A549 (cell line): ENCODE measurements at regions not wholly inside any gene's neighbourhood (a gene's known extent, or its start where the extent isn't known, plus 50 kb on each side); places are given as distances from the start of the nearest gene placed in this dataset.

Experiments
- ATAC-seq, 2 experiments: fragments of 200-7000 bp in 1 of 2; fragments of >200 bp in 1 of 2; cut with Nextera tagmentation in 1 of 2; cut with Tn5 transposase in 1 of 2; 3 replicates each; pipeline versions ENCODE4 v1.8.0 to v1.9.1; 2018 to 2020; ENCODE audit warnings: mild to moderate bottlenecking in 1 of 2, moderate library complexity in 1 of 2
- CTCF ChIA-PET: fragments of 300-600 bp; sonication (Branson Sonifier 250); formaldehyde crosslinking; extraction: SDS; loops from one replicate; lab custom pipeline; 2021; ENCODE audit warnings: antibody characterized with exemption, inconsistent platforms; lab: Yijun Ruan, JAX
- POLR2A ChIA-PET: fragments of 350-600 bp; formaldehyde crosslinking; extraction: SDS; loops from one replicate; lab custom pipeline; 2021; ENCODE audit warnings: antibody characterized with exemption, inconsistent platforms; lab: Yijun Ruan, JAX
- DNase-seq, 2 experiments: peaks; one replicate each; pipeline versions ENCODE4 v3.0.0 to v3.0.0-alpha.2; 2011 to 2016; ENCODE audit warnings: low read depth in 1 of 2, low spot score in 1 of 2
- FAIRE-seq: peaks from 2 replicates; lab custom pipeline; 2011; peaks lifted over from hg19 to GRCh38; lab: Jason Lieb, UNC
- H3K27ac ChIP-seq, 2 experiments: fragments of >200 bp; sonication (Bioruptor Twin); formaldehyde crosslinking; 3 replicates each; pipeline ENCODE4 v1.5.1; 2016 to 2017
- H3K4me1 ChIP-seq: fragments of >200 bp; sonication (Bioruptor Twin); formaldehyde crosslinking; 3 replicates; pipeline ENCODE4 v1.6.1; 2016
- H3K4me2 ChIP-seq: fragments of >200 bp; sonication (Bioruptor Twin); formaldehyde crosslinking; 3 replicates; pipeline ENCODE4 v1.6.1; 2016
- H3K4me3 ChIP-seq: fragments of >200 bp; sonication (Bioruptor Twin); formaldehyde crosslinking; 3 replicates; pipeline ENCODE4 v1.5.1; 2016
- H3K9me3 ChIP-seq: fragments of >200 bp; sonication (Bioruptor Twin); formaldehyde crosslinking; 3 replicates; pipeline ENCODE4 v1.6.1; 2016
- BCL3 ChIP-seq: fragments of >200 bp; sonication (Bioruptor Twin); formaldehyde crosslinking; IDR thresholded peaks from 3 replicates; pipeline ENCODE4 v1.6.1; 2016
- BHLHE40 ChIP-seq: IDR thresholded peaks from 2 replicates; pipeline ENCODE4 v1.6.1; 2012; ENCODE audit warnings: low read depth, low read length, inconsistent platforms
- CBX2 ChIP-seq: fragments of 200-600 bp; sonication (generic); IDR thresholded peaks from 2 replicates; pipeline ENCODE4 v1.6.1; 2016; ENCODE audit warnings: low read depth, mild to moderate bottlenecking, borderline replicate concordance
- CBX8 ChIP-seq: fragments of 200-600 bp; sonication (generic); IDR thresholded peaks from 2 replicates; pipeline ENCODE4 v1.6.1; 2016
- CHD2 ChIP-seq: fragments of 150-350 bp; IDR thresholded peaks from 2 replicates; pipeline ENCODE4 v1.6.1; 2014; ENCODE audit warnings: low read length; ENCODE audit not compliant: partially characterized antibody
- EHMT2 ChIP-seq: fragments of 200-600 bp; sonication (generic); IDR thresholded peaks from 2 replicates; pipeline ENCODE4 v1.6.1; 2016; ENCODE audit warnings: antibody characterized with exemption, low read depth, mild to moderate bottlenecking, moderate library complexity
- ESRRA ChIP-seq: fragments of 150-350 bp; IDR thresholded peaks from 2 replicates; pipeline ENCODE4 v1.6.1; 2014; ENCODE audit warnings: mild to moderate bottlenecking, low read length, borderline replicate concordance
- FOSB ChIP-seq: fragments of 250-450 bp; sonication (Bioruptor Pico); IDR thresholded peaks from 2 replicates; pipeline ENCODE4 v1.5.0; 2020; ENCODE audit warnings: mild to moderate bottlenecking, moderate library complexity
- FOSL2 ChIP-seq, 2 experiments: fragments of 450-650 bp in 1 of 2; fragments of >200 bp in 1 of 2; sonication (Bioruptor Twin) in 1 of 2; formaldehyde crosslinking; IDR thresholded peaks; 2 replicates each; pipeline versions ENCODE4 v1.5.0 to v1.6.1; 2016 to 2020; ENCODE audit warnings: mild to moderate bottlenecking in 1 of 2, moderate library complexity in 1 of 2
- FOXS1 ChIP-seq: fragments of 250-450 bp; sonication (Bioruptor Pico); IDR thresholded peaks from 2 replicates; pipeline ENCODE4 v1.5.0; 2020; ENCODE audit warnings: mild to moderate bottlenecking, moderate library complexity
- GATA3 ChIP-seq: IDR thresholded peaks from 2 replicates; pipeline ENCODE4 v1.6.1; 2012; ENCODE audit warnings: borderline replicate concordance
- HES2 ChIP-seq: fragments of >200 bp; sonication (Bioruptor Twin); formaldehyde crosslinking; IDR thresholded peaks from 2 replicates; pipeline ENCODE4 v1.6.1; 2016
- HEYL ChIP-seq: fragments of 250-450 bp; sonication (Bioruptor Pico); IDR thresholded peaks from 2 replicates; pipeline ENCODE4 v1.8.0; 2021; ENCODE audit warnings: mild to moderate bottlenecking, moderate library complexity
- HOXB13 ChIP-seq: fragments of 250-450 bp; sonication (Bioruptor Pico); IDR thresholded peaks from 2 replicates; pipeline ENCODE4 v1.5.0; 2020; ENCODE audit warnings: low read depth, mild to moderate bottlenecking, moderate library complexity
- HOXB5 ChIP-seq: fragments of 250-450 bp; sonication (Bioruptor Pico); IDR thresholded peaks from 2 replicates; pipeline ENCODE4 v1.5.0; 2020; ENCODE audit warnings: mild to moderate bottlenecking, moderate library complexity
- JUN ChIP-seq, 2 experiments: fragments of >200 bp; sonication (Bioruptor Twin); formaldehyde crosslinking; IDR thresholded peaks; 2 replicates in 1 of 2; 3 replicates in 1 of 2; pipeline ENCODE4 v1.6.1; 2016 to 2017
- JUNB ChIP-seq: fragments of >200 bp; sonication (Bioruptor Twin); formaldehyde crosslinking; IDR thresholded peaks from 2 replicates; pipeline ENCODE4 v1.6.1; 2016
- KDM1A ChIP-seq: fragments of 200-600 bp; sonication (generic); IDR thresholded peaks from 2 replicates; pipeline ENCODE4 v1.6.1; 2016; ENCODE audit warnings: low read depth, mild to moderate bottlenecking
- MAFK ChIP-seq: fragments of 450-650 bp; IDR thresholded peaks from 2 replicates; pipeline ENCODE4 v1.6.1; 2014; ENCODE audit not compliant: partially characterized antibody
- MYC ChIP-seq: IDR thresholded peaks from 2 replicates; pipeline ENCODE4 v1.6.1; 2012; ENCODE audit warnings: mild to moderate bottlenecking, inconsistent platforms, low read length, improper control_type of control experiment, borderline replicate concordance
- NFE2L2 ChIP-seq: fragments of 150-350 bp; conservative IDR thresholded peaks from 2 replicates; pipeline ENCODE4 v1.6.1; 2014; ENCODE audit warnings: low read length
- PHF8 ChIP-seq: fragments of 200-600 bp; sonication (generic); IDR thresholded peaks from 2 replicates; pipeline ENCODE4 v1.6.1; 2016; ENCODE audit warnings: low read depth, mild to moderate bottlenecking, antibody characterized with exemption, moderate library complexity, borderline replicate concordance
- POLR2A ChIP-seq: IDR thresholded peaks from 2 replicates; pipeline ENCODE4 v1.6.1; 2012; ENCODE audit warnings: mild to moderate bottlenecking, low read length
- POLR2AphosphoS2 ChIP-seq: conservative IDR thresholded peaks from 2 replicates; pipeline ENCODE4 v1.6.1; 2012; ENCODE audit warnings: low read length, improper control_type of control experiment, inconsistent platforms
- RAD21 ChIP-seq, 2 experiments: fragments of >200 bp in 1 of 2; sonication (Bioruptor Twin) in 1 of 2; formaldehyde crosslinking in 1 of 2; IDR thresholded peaks in 1 of 2; conservative IDR thresholded peaks in 1 of 2; 2 replicates in 1 of 2; 3 replicates in 1 of 2; pipeline ENCODE4 v1.6.1; 2012 to 2018; ENCODE audit warnings: inconsistent platforms in 1 of 2
- RARB ChIP-seq: fragments of 250-450 bp; sonication (Bioruptor Pico); IDR thresholded peaks from 2 replicates; pipeline ENCODE4 v1.8.0; 2021; ENCODE audit warnings: mild to moderate bottlenecking, moderate library complexity
- RCOR1 ChIP-seq: fragments of 150-350 bp; IDR thresholded peaks from 2 replicates; pipeline ENCODE4 v1.6.1; 2014; ENCODE audit warnings: antibody characterized with exemption, low read length, low read depth
- RFX5 ChIP-seq: fragments of 450-650 bp; IDR thresholded peaks from 2 replicates; pipeline ENCODE4 v1.7.1; 2014; ENCODE audit warnings: antibody characterized with exemption, mild to moderate bottlenecking, moderate library complexity
- TFCP2L1 ChIP-seq: fragments of 250-450 bp; sonication (Bioruptor Pico); IDR thresholded peaks from 2 replicates; pipeline ENCODE4 v1.5.0; 2021; ENCODE audit warnings: mild to moderate bottlenecking
- TP53 ChIP-seq: fragments of 250-450 bp; sonication (Bioruptor Pico); IDR thresholded peaks from 2 replicates; pipeline ENCODE4 v1.5.0; 2021; ENCODE audit warnings: mild to moderate bottlenecking, moderate library complexity
- ZC3H11A ChIP-seq: fragments of 450-650 bp; IDR thresholded peaks from 2 replicates; pipeline ENCODE4 v1.6.1; 2014; ENCODE audit warnings: antibody characterized with exemption, mild to moderate bottlenecking
- ZFP36 ChIP-seq: fragments of 450-650 bp; IDR thresholded peaks from 2 replicates; pipeline ENCODE4 v1.6.1; 2014; ENCODE audit warnings: borderline replicate concordance; ENCODE audit not compliant: partially characterized antibody
- ZNF302 ChIP-seq: fragments of 250-450 bp; sonication (Bioruptor Pico); IDR thresholded peaks from 2 replicates; pipeline ENCODE4 v1.9.0; 2021; ENCODE audit warnings: inconsistent platforms, mild to moderate bottlenecking, moderate library complexity
- ZSCAN20 ChIP-seq: fragments of 250-450 bp; sonication (Bioruptor Pico); IDR thresholded peaks from 2 replicates; pipeline ENCODE4 v1.8.0; 2022; ENCODE audit warnings: mild to moderate bottlenecking, moderate library complexity
- WGBS: methylation state at CpG from one replicate; pipeline ENCODE4 v1.1.6; 2017; ENCODE audit errors: missing lambda C conversion rate; 5-methylcytosine and 5-hydroxymethylcytosine counted together
- TF ChIP-seq, protein P1 (sequence below): fragments of 200-600 bp; sonication (generic); IDR thresholded peaks from 2 replicates; pipeline ENCODE4 v1.6.1; 2016; ENCODE audit warnings: antibody characterized with exemption, mild to moderate bottlenecking, moderate library complexity
- TF ChIP-seq, protein P2 (sequence below): fragments of 150-350 bp; IDR thresholded peaks from 2 replicates; pipeline ENCODE4 v1.6.1; 2014; ENCODE audit warnings: low read depth, mild to moderate bottlenecking, low read length

DNA sequence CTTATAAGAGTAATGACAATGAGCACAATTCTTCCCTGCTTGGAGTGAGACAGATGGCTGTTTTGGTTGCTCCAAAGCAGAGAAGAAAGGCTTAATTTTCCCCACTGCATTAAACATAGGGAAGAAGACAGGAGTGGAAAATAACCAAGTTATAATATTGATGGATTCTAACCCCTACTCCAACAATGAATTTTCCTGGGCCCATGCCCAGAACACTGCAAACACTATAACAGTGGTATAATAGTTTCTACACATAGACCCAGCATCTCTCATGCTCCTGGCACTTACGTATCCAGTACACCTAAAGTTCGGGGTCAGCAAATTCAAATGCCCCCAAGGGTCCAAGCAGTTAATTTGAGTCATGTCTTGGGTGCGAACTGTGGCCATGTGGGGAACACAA is 613.4 kb downstream of the PLCL1 start:
- Histone ChIP-seq H3K9me3 (no peaks in the 10 kb centered on the region), H3K27ac (no peak overlapping the region), H3K4me2 (no peak overlapping the region), H3K4me3 (no peak overlapping the region), H3K4me1 (no peaks in the 10 kb centered on the region)
- WGBS: 11% methylated on average over 3 of the region's 3 CpGs
- DNase-seq (no peak), ATAC-seq (no peak), FAIRE-seq (no peak)
- ChIA-PET POLR2A (no interaction called here), CTCF (no interaction called here)
- TF ChIP-seq MYC: no peak
- TF ChIP-seq TFCP2L1 (CRISPR knock-in tag): no peak
- no peak for TF ChIP-seq ZC3H11A
- no peak for TF ChIP-seq TP53 (CRISPR knock-in tag)
- TF ChIP-seq NFE2L2: no peak
- no peak for TF ChIP-seq HOXB13 (CRISPR knock-in tag)
- TF ChIP-seq CHD2: no peak
- TF ChIP-seq GATA3: no peak
- TF ChIP-seq HES2: no peak
- no peak for TF ChIP-seq FOSL2 (IDR thresholded peaks at IDR 0.05)
- TF ChIP-seq FOSL2 (CRISPR knock-in tag; IDR thresholded peaks at IDR 0.05): no peak
- TF ChIP-seq, protein P1, sequence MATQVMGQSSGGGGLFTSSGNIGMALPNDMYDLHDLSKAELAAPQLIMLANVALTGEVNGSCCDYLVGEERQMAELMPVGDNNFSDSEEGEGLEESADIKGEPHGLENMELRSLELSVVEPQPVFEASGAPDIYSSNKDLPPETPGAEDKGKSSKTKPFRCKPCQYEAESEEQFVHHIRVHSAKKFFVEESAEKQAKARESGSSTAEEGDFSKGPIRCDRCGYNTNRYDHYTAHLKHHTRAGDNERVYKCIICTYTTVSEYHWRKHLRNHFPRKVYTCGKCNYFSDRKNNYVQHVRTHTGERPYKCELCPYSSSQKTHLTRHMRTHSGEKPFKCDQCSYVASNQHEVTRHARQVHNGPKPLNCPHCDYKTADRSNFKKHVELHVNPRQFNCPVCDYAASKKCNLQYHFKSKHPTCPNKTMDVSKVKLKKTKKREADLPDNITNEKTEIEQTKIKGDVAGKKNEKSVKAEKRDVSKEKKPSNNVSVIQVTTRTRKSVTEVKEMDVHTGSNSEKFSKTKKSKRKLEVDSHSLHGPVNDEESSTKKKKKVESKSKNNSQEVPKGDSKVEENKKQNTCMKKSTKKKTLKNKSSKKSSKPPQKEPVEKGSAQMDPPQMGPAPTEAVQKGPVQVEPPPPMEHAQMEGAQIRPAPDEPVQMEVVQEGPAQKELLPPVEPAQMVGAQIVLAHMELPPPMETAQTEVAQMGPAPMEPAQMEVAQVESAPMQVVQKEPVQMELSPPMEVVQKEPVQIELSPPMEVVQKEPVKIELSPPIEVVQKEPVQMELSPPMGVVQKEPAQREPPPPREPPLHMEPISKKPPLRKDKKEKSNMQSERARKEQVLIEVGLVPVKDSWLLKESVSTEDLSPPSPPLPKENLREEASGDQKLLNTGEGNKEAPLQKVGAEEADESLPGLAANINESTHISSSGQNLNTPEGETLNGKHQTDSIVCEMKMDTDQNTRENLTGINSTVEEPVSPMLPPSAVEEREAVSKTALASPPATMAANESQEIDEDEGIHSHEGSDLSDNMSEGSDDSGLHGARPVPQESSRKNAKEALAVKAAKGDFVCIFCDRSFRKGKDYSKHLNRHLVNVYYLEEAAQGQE: no peak
- no peak for TF ChIP-seq RFX5
- no peak for TF ChIP-seq POLR2AphosphoS2

- POLR2A ChIA-PET: no interaction called here
These were observed 610.6 kb downstream of the PLCL1 start for GRCh38 chr2:198414976-198415375.

DNA sequence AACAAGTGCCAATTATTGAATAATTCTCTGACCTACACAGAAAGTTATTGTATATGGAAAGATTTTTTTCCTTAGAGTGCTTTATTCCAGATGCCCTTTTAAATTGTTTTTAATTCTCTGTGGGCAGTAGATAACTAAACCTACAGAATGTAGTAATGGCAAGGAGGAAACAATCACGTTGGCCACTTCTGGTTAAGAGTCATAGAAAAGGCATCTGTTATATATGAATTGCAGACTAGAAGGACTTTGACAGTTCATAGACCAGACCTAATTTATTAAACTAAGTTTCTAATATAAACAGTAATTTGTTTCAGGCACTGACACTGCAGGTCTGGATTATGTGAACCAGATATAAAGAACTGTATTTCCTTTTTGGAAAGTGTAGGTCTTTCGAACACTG is 607.5 kb downstream of the PLCL1 start:
- H3K4me1 ChIP-seq: no peaks in the 10 kb centered on the region
- no peak for ATAC-seq
- FAIRE-seq: no peak
- no peaks in the 10 kb centered on the region for H3K9me3 ChIP-seq
- DNase-seq: no peak
- 10% methylated on average over 2 of the region's 2 CpGs for WGBS
- no peak overlapping the region for H3K27ac ChIP-seq
- H3K4me2 ChIP-seq: no peak overlapping the region
- H3K4me3 ChIP-seq: no peak overlapping the region
- ChIA-PET CTCF (interaction anchor here (1.2 kb wide), 1 partner anchor 15 kb away, joined by 3 read pairs; no protein-coding TSS in a partner anchor), POLR2A (no interaction called here)
- TF ChIP-seq HEYL (CRISPR knock-in tag): no peak
- TF ChIP-seq ZNF302: no peak
- TF ChIP-seq MAFK: no peak
- no peak for TF ChIP-seq PHF8
- TF ChIP-seq JUNB: no peak
- no peak for TF ChIP-seq BCL3
- no peak for TF ChIP-seq CHD2
- no peak for TF ChIP-seq BHLHE40
- no peak for TF ChIP-seq HOXB5 (CRISPR knock-in tag)
- TF ChIP-seq CBX2: no peak
- no peak for TF ChIP-seq TP53 (CRISPR knock-in tag)
- no peak for TF ChIP-seq ESRRA
- no peak for TF ChIP-seq ZFP36
- TF ChIP-seq KDM1A: no peak
- TF ChIP-seq, protein P2, sequence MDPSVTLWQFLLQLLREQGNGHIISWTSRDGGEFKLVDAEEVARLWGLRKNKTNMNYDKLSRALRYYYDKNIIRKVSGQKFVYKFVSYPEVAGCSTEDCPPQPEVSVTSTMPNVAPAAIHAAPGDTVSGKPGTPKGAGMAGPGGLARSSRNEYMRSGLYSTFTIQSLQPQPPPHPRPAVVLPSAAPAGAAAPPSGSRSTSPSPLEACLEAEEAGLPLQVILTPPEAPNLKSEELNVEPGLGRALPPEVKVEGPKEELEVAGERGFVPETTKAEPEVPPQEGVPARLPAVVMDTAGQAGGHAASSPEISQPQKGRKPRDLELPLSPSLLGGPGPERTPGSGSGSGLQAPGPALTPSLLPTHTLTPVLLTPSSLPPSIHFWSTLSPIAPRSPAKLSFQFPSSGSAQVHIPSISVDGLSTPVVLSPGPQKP: no peak
- no peak for TF ChIP-seq ZSCAN20 (CRISPR knock-in tag)

More at GRCh38 chr2:198414976-198415375, 610.6 kb downstream of the PLCL1 start:
- no peak for FAIRE-seq
- H3K9me3 ChIP-seq: no peaks in the 10 kb centered on the region
- H3K4me3 ChIP-seq: no peak overlapping the region
- H3K4me2 ChIP-seq: no peak overlapping the region
- DNase-seq: no peak
- H3K4me1 ChIP-seq: no peaks in the 10 kb centered on the region
- TF ChIP-seq FOXS1 (CRISPR knock-in tag): no peak
- TF ChIP-seq EHMT2: no peak
- no peak for TF ChIP-seq CBX8
- no peak for TF ChIP-seq RCOR1
- no peak for TF ChIP-seq RAD21 (conservative IDR thresholded peaks at IDR 0.05 in 1 of 2, IDR thresholded peaks at IDR 0.05 in 1 of 2)
- no peak for TF ChIP-seq HOXB5 (CRISPR knock-in tag)
- no peak for TF ChIP-seq POLR2A
- no peak for TF ChIP-seq JUN (IDR thresholded peaks at IDR 0.05)
- TF ChIP-seq FOSB: no peak
- no peak for TF ChIP-seq RARB (CRISPR knock-in tag)
- WGBS: 7% methylated on average over 2 of the region's 2 CpGs
- H3K27ac ChIP-seq: no peak overlapping the region
- no peak for ATAC-seq
- CTCF ChIA-PET: no interaction called here
